ENCODE measurements at regions not wholly inside any gene's neighbourhood (a gene's known extent, or its start where the extent isn't known, plus 50 kb on each side); places are given as distances from the start of the nearest gene placed in this dataset.
"Not testable (repeated sequence)": the region's sequence is repeated elsewhere in the genome, so short reads cannot be mapped to it uniquely, and the experiment has no call there.

- TF ChIP-seq POLR2A, CTCF (IDR thresholded peaks at IDR 0.05): not testable (repeated sequence)
Observed at GRCh38 chr17:43304792-43305191, 71.0 kb upstream of the RNU2-1 start.

All from body of pancreas (tissue), 4 donors.